NCI-H69 (cell line): ENCODE measurements at regions not wholly inside any gene's neighbourhood (a gene's known extent, or its start where the extent isn't known, plus 50 kb on each side); places are given as distances from the start of the nearest gene placed in this dataset.

Experiments used
- DNase-seq: peaks from one replicate; lab custom pipeline; 2025; lab: John Stamatoyannopoulos, UW

- peak; percentile 97 for DNase-seq
Measured at GRCh38 chr5:87785554-87786335, 373.0 kb upstream of the CCNH start.

- DNase-seq = peak; percentile 76
Measured at GRCh38 chr5:87784879-87785495, 372.3 kb upstream of the CCNH start.

GRCh38 chr5:87784311-87784710 is 371.6 kb upstream of the CCNH start:
- DNase-seq = peak; percentile 67

- DNase-seq = peak; percentile 80
Measured at GRCh38 chr5:87782916-87783315, 370.2 kb upstream of the CCNH start.

- DNase-seq = no peak
Measured at GRCh38 chr5:87781976-87782375, 369.2 kb upstream of the CCNH start.

GRCh38 chr5:87780831-87781760 is 368.4 kb upstream of the CCNH start:
- peak; percentile 99 for DNase-seq

- DNase-seq = peak; percentile 67
Measured at GRCh38 chr5:87778876-87779275, 366.1 kb upstream of the CCNH start.

- DNase-seq = peak; percentile 90
Measured at GRCh38 chr5:87777877-87778276, 365.1 kb upstream of the CCNH start.

- DNase-seq = peak; percentile 91
Measured at GRCh38 chr5:87776785-87777184, 364.1 kb upstream of the CCNH start.

GRCh38 chr5:87776302-87776701 is 363.6 kb upstream of the CCNH start:
- DNase-seq = peak; percentile 82

GRCh38 chr5:87775228-87775627 is 362.5 kb upstream of the CCNH start:
- no peak for DNase-seq

GRCh38 chr5:87774804-87775203 is 362.1 kb upstream of the CCNH start:
- DNase-seq = peak; percentile 80

GRCh38 chr5:87770601-87771121 is 357.9 kb upstream of the CCNH start:
- peak; percentile 99 for DNase-seq

GRCh38 chr5:87770016-87770570 is 357.4 kb upstream of the CCNH start:
- DNase-seq = peak; percentile 91

- peak; percentile 71 for DNase-seq
Measured at GRCh38 chr5:87769157-87769556, 356.4 kb upstream of the CCNH start.

GRCh38 chr5:87768190-87768589 is 355.5 kb upstream of the CCNH start:
- peak; percentile 78 for DNase-seq

- no peak for DNase-seq
Measured at GRCh38 chr5:87765009-87765408, 352.3 kb upstream of the CCNH start.

GRCh38 chr5:87762631-87763030 is 349.9 kb upstream of the CCNH start:
- DNase-seq = no peak

- no peak for DNase-seq
Measured at GRCh38 chr5:87756951-87757350, 344.2 kb upstream of the CCNH start.

- peak; percentile 88 for DNase-seq
Measured at GRCh38 chr5:87755360-87755759, 342.6 kb upstream of the CCNH start.

- DNase-seq = peak; percentile 99
Measured at GRCh38 chr5:87754009-87754757, 341.5 kb upstream of the CCNH start.
